Endothelial cell of umbilical vein (primary cell): ENCODE measurements at regions not wholly inside any gene's neighbourhood (a gene's known extent, or its start where the extent isn't known, plus 50 kb on each side); places are given as distances from the start of the nearest gene placed in this dataset.

Experiments used
- BruUV-seq: library from RNA; stranded (reverse); fragments of 400-500 nt; replicated peaks from 2 replicates; lab custom pipeline; 2021; lab: Mats Ljungman, UMichigan
- CTCF ChIA-PET: fragments of 300-600, 350-600 bp; sonication (Branson Sonifier 250); formaldehyde crosslinking; loops from one replicate; lab custom pipeline; 2021; ENCODE audit warnings: antibody characterized with exemption, inconsistent platforms; lab: Charles Lee
- POLR2A ChIA-PET: fragments of 300-600, 350-600 bp; sonication (Branson Sonifier 250); formaldehyde crosslinking; loops from one replicate; lab custom pipeline; 2021; ENCODE audit warnings: antibody characterized with exemption, inconsistent platforms; lab: Charles Lee
- DNase-seq: peaks from one replicate; pipeline ENCODE4 v3.0.0-alpha.2; 2011; ENCODE audit warnings: low read depth, low spot score
- FAIRE-seq: peaks from 2 replicates; lab custom pipeline; 2011; peaks lifted over from hg19 to GRCh38; lab: Jason Lieb, UNC
- H2AFZ ChIP-seq: 2 replicates; pipeline ENCODE4 v1.6.0; 2012; ENCODE audit warnings: low read depth, low read length, control low read depth, inconsistent platforms
- H3K27ac ChIP-seq: 2 replicates; pipeline ENCODE4 v1.5.1; 2011; ENCODE audit warnings: low read depth, mild to moderate bottlenecking, control low read depth, low read length, moderate library complexity; ENCODE audit not compliant: insufficient read depth
- H3K27me3 ChIP-seq, 2 experiments: 2 replicates each; pipeline versions ENCODE4 v1.6.0 to v1.6.1; 2011; ENCODE audit warnings: low read length in 2 of 2, mixed read lengths in 1 of 2; ENCODE audit not compliant: control insufficient read depth in 2 of 2, insufficient read depth in 2 of 2
- H3K36me3 ChIP-seq, 2 experiments: 2 replicates in 1 of 2; 3 replicates in 1 of 2; pipeline ENCODE4 v1.5.1; 2011; ENCODE audit warnings: low read length in 2 of 2, mild to moderate bottlenecking in 1 of 2, moderate library complexity in 1 of 2; ENCODE audit not compliant: control insufficient read depth in 2 of 2, insufficient read depth in 2 of 2; ENCODE audit errors: extremely low read depth in 1 of 2
- H3K4me1 ChIP-seq: 3 replicates; pipeline ENCODE4 v1.5.1; 2011; ENCODE audit warnings: mild to moderate bottlenecking, low read length; ENCODE audit not compliant: control insufficient read depth, insufficient read depth; ENCODE audit errors: extremely low read depth
- H3K4me2 ChIP-seq: 2 replicates; pipeline ENCODE4 v1.6.1; 2011; ENCODE audit warnings: low read length, control low read depth, mixed read lengths; ENCODE audit not compliant: insufficient read depth
- H3K4me3 ChIP-seq, 3 experiments: fragments of 200-600 bp in 1 of 3; sonication (generic), shearing (Covaris generic) in 1 of 3; replicated peaks in 1 of 3; 2 replicates each; pipeline ENCODE4 v1.5.1; 2011 to 2016; ENCODE audit warnings: control low read depth in 3 of 3, low read length in 3 of 3, mild to moderate bottlenecking in 2 of 3, inconsistent platforms in 1 of 3, low read depth in 1 of 3, moderate library complexity in 1 of 3; ENCODE audit not compliant: insufficient read depth in 1 of 3
- H3K79me2 ChIP-seq: 2 replicates; pipeline ENCODE4 v1.6.0; 2012; ENCODE audit warnings: low read length, inconsistent platforms; ENCODE audit not compliant: control insufficient read depth, insufficient read depth
- H3K9ac ChIP-seq: replicated peaks from 2 replicates; pipeline ENCODE3; 2011; ENCODE audit warnings: low read length, control low read depth; ENCODE audit not compliant: insufficient read depth; ENCODE audit errors: extremely low read depth
- H3K9me1 ChIP-seq: replicated peaks from 3 replicates; pipeline ENCODE4 v1.6.0; 2011; ENCODE audit warnings: mild to moderate bottlenecking, low read length; ENCODE audit not compliant: control insufficient read depth, insufficient read depth; ENCODE audit errors: extremely low read depth
- H3K9me3 ChIP-seq: replicated peaks from 2 replicates; pipeline ENCODE4 v1.5.1; 2012; ENCODE audit warnings: low read length, inconsistent platforms; ENCODE audit not compliant: control insufficient read depth, insufficient read depth
- H4K20me1 ChIP-seq: replicated peaks from 2 replicates; pipeline ENCODE3; 2011; ENCODE audit warnings: mild to moderate bottlenecking, low read length; ENCODE audit not compliant: control insufficient read depth, insufficient read depth; ENCODE audit errors: extremely low read depth
- CTCF ChIP-seq, 2 donors: IDR thresholded peaks; 1 replicate in 1 of 2; 2 replicates in 1 of 2; pipeline ENCODE4 v1.5.1; 2011; ENCODE audit warnings: low read length in 2 of 2, mild to moderate bottlenecking in 2 of 2, moderate library complexity in 2 of 2, control low read depth in 1 of 2, inconsistent platforms in 1 of 2, low read depth in 1 of 2; ENCODE audit not compliant: insufficient read depth in 1 of 2; ENCODE audit errors: extremely low read depth in 1 of 2
- EZH2 ChIP-seq: IDR thresholded peaks from 2 replicates; pipeline ENCODE4 v1.6.1; 2012; ENCODE audit warnings: borderline replicate concordance, low read depth, mild to moderate bottlenecking, moderate library complexity, low read length, inconsistent platforms; ENCODE audit not compliant: severe bottlenecking
- FOS ChIP-seq: IDR thresholded peaks from 2 replicates; pipeline ENCODE4 v1.6.1; 2011; ENCODE audit warnings: mild to moderate bottlenecking, low read length, moderate library complexity, borderline replicate concordance; ENCODE audit not compliant: insufficient read depth
- GATA2 ChIP-seq: IDR thresholded peaks from 2 replicates; pipeline ENCODE4 v1.7.0; 2011; ENCODE audit warnings: low read depth, mild to moderate bottlenecking, moderate library complexity, mixed read lengths, low read length; ENCODE audit not compliant: insufficient read length, insufficient read depth
- JUN ChIP-seq: IDR thresholded peaks from 2 replicates; pipeline ENCODE4 v1.6.1; 2011; ENCODE audit warnings: borderline replicate concordance, low read depth; ENCODE audit not compliant: insufficient read length, insufficient read depth
- MAX ChIP-seq: IDR thresholded peaks from 2 replicates; pipeline ENCODE4 v1.6.1; 2011; ENCODE audit not compliant: insufficient read depth, insufficient read length
- MYC ChIP-seq: IDR thresholded peaks from one replicate; pipeline ENCODE4 v1.6.1; 2011; ENCODE audit warnings: mild to moderate bottlenecking, low read depth, low read length
- POLR2A ChIP-seq: IDR thresholded peaks from 2 replicates; pipeline ENCODE4 v1.6.1; 2012; ENCODE audit warnings: low read depth, mild to moderate bottlenecking, control low read depth, low read length
- POLR2AphosphoS5 ChIP-seq: IDR thresholded peaks from 2 replicates; pipeline ENCODE4 v1.6.1; 2012; ENCODE audit warnings: low read depth, mild to moderate bottlenecking, control low read depth, low read length, moderate library complexity; ENCODE audit not compliant: insufficient read depth
- dilution Hi-C: fragments of 300-500 bp; cut with MboI; formaldehyde crosslinking; loops from one replicate; pipeline ENCODE4 v1.15.0; 2019; ENCODE audit warnings: low sequenced_read_pairs; ENCODE audit not compliant: extremely low pct_ligation_motif_present
- intact Hi-C: fragments of 100-400 bp; cut with micrococcal nuclease; formaldehyde crosslinking; loops from one replicate; pipeline ENCODE4 v1.10.0; 2022

- Histone ChIP-seq H3K9me3 (peaks cover 3% of the 10 kb centered on the region), H3K27ac (no peak overlapping the region), H3K36me3 (no peaks in the 10 kb centered on the region), H3K79me2 (no peaks in the 10 kb centered on the region), H3K9ac (no peak overlapping the region), H3K9me1 (no peaks in the 10 kb centered on the region), H3K27me3 (no peaks in the 10 kb centered on the region), H3K4me3 (no peak overlapping the region), H2AFZ (no peak overlapping the region), H3K4me1 (no peaks in the 10 kb centered on the region), H3K4me2 (no peak overlapping the region), H4K20me1 (no peaks in the 10 kb centered on the region)
- DNase-seq (no peak), FAIRE-seq (no peak)
- intact Hi-C loops = no loop called here
- dilution Hi-C loops = no loop called here
- POLR2A ChIA-PET = no interaction called here
- CTCF ChIA-PET = no interaction called here
- no TSS peak for BruUV-seq
- TF ChIP-seq EZH2 (no peak), FOS (no peak), POLR2AphosphoS5 (no peak), GATA2 (no peak), CTCF (IDR thresholded peaks at IDR 0.05; ENCODE audit: extremely low read depth in 1 of 2, insufficient read depth in 1 of 2, low read depth in 1 of 2, low read length in 2 of 2) (no peak), POLR2A (no peak), MYC (no peak), MAX (no peak), JUN (no peak)
Observed at GRCh38 chr3:19029837-19030521, 118.3 kb upstream of the KCNH8 start.
